ENCODE measurements at regions not wholly inside any gene's neighbourhood (a gene's known extent, or its start where the extent isn't known, plus 50 kb on each side); places are given as distances from the start of the nearest gene placed in this dataset.

- POLR2A ChIA-PET: no interaction called here
- TF ChIP-seq GPN1 (CRISPR knock-in tag; IDR thresholded peaks at IDR 0.05; ENCODE audit: borderline replicate concordance) (no peak), ATF1 (CRISPR knock-in tag; IDR thresholded peaks at IDR 0.05) (no peak), GFI1 (CRISPR knock-in tag; IDR thresholded peaks at IDR 0.05; ENCODE audit: borderline replicate concordance) (no peak), GATAD1 (CRISPR knock-in tag; IDR thresholded peaks at IDR 0.05) (no peak), ZNF607 (CRISPR knock-in tag; IDR thresholded peaks at IDR 0.05; ENCODE audit: borderline replicate concordance) (no peak), ZNF749 (CRISPR knock-in tag; IDR thresholded peaks at IDR 0.05; ENCODE audit: borderline replicate concordance) (no peak)
Measured at GRCh38 chr9:77099388-77099787, 77.9 kb upstream of the VPS13A start.

DNA sequence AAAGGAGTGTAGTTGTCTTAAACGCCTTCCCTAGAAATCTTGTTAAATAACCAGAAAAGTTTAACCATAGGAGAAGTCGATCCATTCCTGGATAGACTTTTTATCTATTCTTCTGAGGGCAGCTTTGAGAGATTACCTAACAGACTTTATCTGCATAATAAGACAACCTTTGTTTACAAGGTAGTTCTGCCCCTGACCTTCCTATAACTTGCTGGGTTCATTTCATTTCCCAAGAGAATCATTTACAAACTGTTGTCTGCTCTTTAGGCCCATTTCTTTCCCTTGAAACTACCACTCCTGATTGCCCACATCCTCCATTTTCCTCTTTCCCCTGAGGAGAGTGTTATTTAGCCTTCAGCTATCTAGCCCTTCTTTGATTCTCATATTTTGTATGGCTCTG is 65.9 kb upstream of the VPS13A start:
- DNase-seq (ENCODE audit: low spot score) (no peak), FAIRE-seq (no peak), ATAC-seq (no peak)
- H3K9me3 ChIP-seq (ENCODE audit: low read length): no peaks in the 10 kb centered on the region
- POLR2A ChIA-PET: no interaction called here
- CTCF ChIA-PET (ENCODE audit: low intra/inter-chr PET ratio, low total read pairs): no interaction called here
- TF ChIP-seq MEIS2 (CRISPR knock-in tag; IDR thresholded peaks at IDR 0.05) (no peak), ZNF709 (CRISPR knock-in tag; IDR thresholded peaks at IDR 0.05) (no peak), RORA (CRISPR knock-in tag; IDR thresholded peaks at IDR 0.05) (no peak), MTF1 (CRISPR knock-in tag; IDR thresholded peaks at IDR 0.05) (no peak), KDM5A (IDR thresholded peaks at IDR 0.05; ENCODE audit: borderline replicate concordance, low read length) (no peak), HOXA3 (CRISPR knock-in tag; IDR thresholded peaks at IDR 0.05) (no peak), NFKBIZ (CRISPR knock-in tag; IDR thresholded peaks at IDR 0.05) (no peak), CENPX (CRISPR knock-in tag; IDR thresholded peaks at IDR 0.05) (no peak), RFXAP (CRISPR knock-in tag; IDR thresholded peaks at IDR 0.05; ENCODE audit: borderline replicate concordance) (no peak), ZNF180 (CRISPR knock-in tag; IDR thresholded peaks at IDR 0.05; ENCODE audit: borderline replicate concordance, low read depth) (no peak)
- TF ChIP-seq, protein P1, sequence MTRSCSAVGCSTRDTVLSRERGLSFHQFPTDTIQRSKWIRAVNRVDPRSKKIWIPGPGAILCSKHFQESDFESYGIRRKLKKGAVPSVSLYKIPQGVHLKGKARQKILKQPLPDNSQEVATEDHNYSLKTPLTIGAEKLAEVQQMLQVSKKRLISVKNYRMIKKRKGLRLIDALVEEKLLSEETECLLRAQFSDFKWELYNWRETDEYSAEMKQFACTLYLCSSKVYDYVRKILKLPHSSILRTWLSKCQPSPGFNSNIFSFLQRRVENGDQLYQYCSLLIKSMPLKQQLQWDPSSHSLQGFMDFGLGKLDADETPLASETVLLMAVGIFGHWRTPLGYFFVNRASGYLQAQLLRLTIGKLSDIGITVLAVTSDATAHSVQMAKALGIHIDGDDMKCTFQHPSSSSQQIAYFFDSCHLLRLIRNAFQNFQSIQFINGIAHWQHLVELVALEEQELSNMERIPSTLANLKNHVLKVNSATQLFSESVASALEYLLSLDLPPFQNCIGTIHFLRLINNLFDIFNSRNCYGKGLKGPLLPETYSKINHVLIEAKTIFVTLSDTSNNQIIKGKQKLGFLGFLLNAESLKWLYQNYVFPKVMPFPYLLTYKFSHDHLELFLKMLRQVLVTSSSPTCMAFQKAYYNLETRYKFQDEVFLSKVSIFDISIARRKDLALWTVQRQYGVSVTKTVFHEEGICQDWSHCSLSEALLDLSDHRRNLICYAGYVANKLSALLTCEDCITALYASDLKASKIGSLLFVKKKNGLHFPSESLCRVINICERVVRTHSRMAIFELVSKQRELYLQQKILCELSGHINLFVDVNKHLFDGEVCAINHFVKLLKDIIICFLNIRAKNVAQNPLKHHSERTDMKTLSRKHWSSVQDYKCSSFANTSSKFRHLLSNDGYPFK (CRISPR knock-in tag; IDR thresholded peaks at IDR 0.05; ENCODE audit: borderline replicate concordance): no peak
- H3K4me3 ChIP-seq (replicated peaks in 1 of 3; ENCODE audit: insufficient read depth in 1 of 3, low read depth in 2 of 3, low read length in 3 of 3): no peak overlapping the region
- no TSS peak for BruUV-seq (replicated peaks)
- H3K4me1 ChIP-seq (ENCODE audit: insufficient read depth, low read length): no peaks in the 10 kb centered on the region
- no peaks in the 10 kb centered on the region for H4K20me1 ChIP-seq (ENCODE audit: insufficient read depth, low read length)
- H3K79me2 ChIP-seq (ENCODE audit: insufficient read depth, low read length): no peaks in the 10 kb centered on the region
- no peaks in the 10 kb centered on the region for H3K36me3 ChIP-seq (replicated peaks in 1 of 2; ENCODE audit: control insufficient read depth in 1 of 2, insufficient read depth in 2 of 2, low read length in 2 of 2)
- no peaks in the 10 kb centered on the region for H3K27me3 ChIP-seq (ENCODE audit: control insufficient read depth in 1 of 2, insufficient read depth in 2 of 2, low read length in 2 of 2)
- H3K4me2 ChIP-seq (ENCODE audit: low read depth, low read length): no peak overlapping the region
- WGBS (ENCODE audit: low lambda C conversion rate): 15% methylated on average over 2 of the region's 2 CpGs
- intact Hi-C loops (cut with micrococcal nuclease; ENCODE audit: unreplicated experiment) (no loop called here), in situ Hi-C loops (cut with HindIII; ENCODE audit: extremely low pct_ligation_motif_present, low pct_unique_long_range_greater_than_20kb) (no loop called here)
- H3K9ac ChIP-seq (ENCODE audit: insufficient read depth, low read depth, low read length): no peak overlapping the region
- no peak overlapping the region for H3K27ac ChIP-seq (ENCODE audit: extremely low read length, insufficient read depth, low read length)
- no peak overlapping the region for H2AFZ ChIP-seq (ENCODE audit: low read length)

More at GRCh38 chr9:77099388-77099787, 77.9 kb upstream of the VPS13A start:
- Histone ChIP-seq H3K36me3 (replicated peaks in 1 of 2; ENCODE audit: control insufficient read depth in 1 of 2, insufficient read depth in 2 of 2, low read length in 2 of 2) (no peaks in the 10 kb centered on the region), H4K20me1 (ENCODE audit: insufficient read depth, low read length) (no peaks in the 10 kb centered on the region), H2AFZ (ENCODE audit: low read length) (no peak overlapping the region), H3K4me3 (replicated peaks in 1 of 3; ENCODE audit: insufficient read depth in 1 of 3, low read depth in 2 of 3, low read length in 3 of 3) (no peak overlapping the region), H3K79me2 (ENCODE audit: insufficient read depth, low read length) (no peaks in the 10 kb centered on the region), H3K4me1 (ENCODE audit: insufficient read depth, low read length) (no peaks in the 10 kb centered on the region), H3K4me2 (ENCODE audit: low read depth, low read length) (no peak overlapping the region), H3K27ac (ENCODE audit: extremely low read length, insufficient read depth, low read length) (no peak overlapping the region), H3K9me3 (ENCODE audit: low read length) (no peaks in the 10 kb centered on the region), H3K27me3 (ENCODE audit: control insufficient read depth in 1 of 2, insufficient read depth in 2 of 2, low read length in 2 of 2) (0 out of 5 replicates have a peak, but pooled peaks cover 0 to 7% of the 10 kb centered on the region in 2 experiments), H3K9ac (ENCODE audit: insufficient read depth, low read depth, low read length) (no peak overlapping the region)
- WGBS (ENCODE audit: low lambda C conversion rate): 37% methylated on average over 3 of the region's 3 CpGs
- FAIRE-seq (no peak), DNase-seq (ENCODE audit: low spot score) (no peak), ATAC-seq (no peak)
- intact Hi-C loops (cut with micrococcal nuclease; ENCODE audit: unreplicated experiment): no loop called here
- CTCF ChIA-PET (ENCODE audit: low intra/inter-chr PET ratio, low total read pairs): no interaction called here
- in situ Hi-C loops (cut with HindIII; ENCODE audit: extremely low pct_ligation_motif_present, low pct_unique_long_range_greater_than_20kb): no loop called here
- BruUV-seq (replicated peaks): no TSS peak
